ENCODE measurements at regions not wholly inside any gene's neighbourhood (a gene's known extent, or its start where the extent isn't known, plus 50 kb on each side); places are given as distances from the start of the nearest gene placed in this dataset.

DNA sequence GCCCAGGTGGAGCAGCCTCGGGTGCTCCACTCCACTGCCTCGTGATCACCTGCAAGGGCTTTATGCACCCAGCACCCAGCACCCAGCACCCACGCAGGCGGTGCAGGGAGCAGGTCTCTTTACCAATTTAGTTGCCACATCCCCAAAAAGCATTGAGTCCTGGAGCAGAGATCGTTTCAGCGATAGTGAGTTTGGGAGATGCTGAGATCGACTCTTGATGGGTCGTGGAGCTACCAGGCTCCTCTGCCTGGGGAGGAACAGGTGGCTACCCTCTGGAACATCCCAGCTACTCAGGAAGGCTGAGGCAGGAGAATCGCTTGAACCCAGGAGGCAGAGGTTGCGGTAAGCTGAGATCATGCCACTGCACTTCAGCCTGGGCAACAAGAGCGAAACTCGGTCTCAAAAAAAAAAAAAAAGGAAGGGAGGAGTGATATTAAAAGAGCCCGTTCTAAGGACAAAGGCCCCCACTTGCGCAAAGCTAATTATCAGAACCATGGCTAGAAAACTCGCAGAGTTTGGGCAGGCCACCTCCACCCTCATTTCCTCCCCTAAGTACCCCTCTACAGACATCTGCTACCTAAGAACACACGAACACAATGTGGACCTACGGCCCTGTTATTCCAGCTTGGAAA, 106.5 kb upstream of the SLC45A1 start:
- H3K36me3 ChIP-seq (ENCODE audit: low read depth, low read length): no peaks in the 10 kb centered on the region
- ChIA-PET CTCF (no interaction called here), POLR2A (ENCODE audit: unreplicated experiment) (interaction anchor here (0.7 kb wide), 2 partner anchors 46 to 183 kb away, joined by 3 to 13 read pairs; no protein-coding TSS in a partner anchor)
- TF ChIP-seq, protein P1, sequence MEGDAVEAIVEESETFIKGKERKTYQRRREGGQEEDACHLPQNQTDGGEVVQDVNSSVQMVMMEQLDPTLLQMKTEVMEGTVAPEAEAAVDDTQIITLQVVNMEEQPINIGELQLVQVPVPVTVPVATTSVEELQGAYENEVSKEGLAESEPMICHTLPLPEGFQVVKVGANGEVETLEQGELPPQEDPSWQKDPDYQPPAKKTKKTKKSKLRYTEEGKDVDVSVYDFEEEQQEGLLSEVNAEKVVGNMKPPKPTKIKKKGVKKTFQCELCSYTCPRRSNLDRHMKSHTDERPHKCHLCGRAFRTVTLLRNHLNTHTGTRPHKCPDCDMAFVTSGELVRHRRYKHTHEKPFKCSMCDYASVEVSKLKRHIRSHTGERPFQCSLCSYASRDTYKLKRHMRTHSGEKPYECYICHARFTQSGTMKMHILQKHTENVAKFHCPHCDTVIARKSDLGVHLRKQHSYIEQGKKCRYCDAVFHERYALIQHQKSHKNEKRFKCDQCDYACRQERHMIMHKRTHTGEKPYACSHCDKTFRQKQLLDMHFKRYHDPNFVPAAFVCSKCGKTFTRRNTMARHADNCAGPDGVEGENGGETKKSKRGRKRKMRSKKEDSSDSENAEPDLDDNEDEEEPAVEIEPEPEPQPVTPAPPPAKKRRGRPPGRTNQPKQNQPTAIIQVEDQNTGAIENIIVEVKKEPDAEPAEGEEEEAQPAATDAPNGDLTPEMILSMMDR (conservative IDR thresholded peaks at IDR 0.05; ENCODE audit: low read depth, low read length): no peak
- TF ChIP-seq EZH2 (IDR thresholded peaks at IDR 0.05; ENCODE audit: low read length, unreplicated experiment) (no peak), EZH2phosphoT487 (IDR thresholded peaks at IDR 0.05; ENCODE audit: borderline replicate concordance, low read length) (no peak)
- H3K4me1 ChIP-seq (ENCODE audit: insufficient read depth, low read length): peaks cover 33% of the 10 kb centered on the region
- ATAC-seq (no peak), DNase-seq (no peak)
- H4K20me1 ChIP-seq (ENCODE audit: low read length): no peaks in the 10 kb centered on the region
- peak overlapping the region; percentile 98 for H3K27ac ChIP-seq (ENCODE audit: low read length)
- intact Hi-C loops (cut with micrococcal nuclease): loop anchor here (1.0 kb wide), 1 partner anchor 29 kb away; no protein-coding TSS in a partner anchor
- peak overlapping the region; percentile 73 for H3K4me2 ChIP-seq (ENCODE audit: low read length)
- H3K9ac ChIP-seq (ENCODE audit: low read length): peak overlapping the region; percentile 86
- H3K27me3 ChIP-seq (ENCODE audit: low read length): no peaks in the 10 kb centered on the region
- no peaks in the 10 kb centered on the region for H3K9me2 ChIP-seq (replicated peaks; ENCODE audit: low read length)
- peaks cover 5% of the 10 kb centered on the region for H3F3A ChIP-seq (ENCODE audit: low read length, unreplicated experiment)
- H3K4me3 ChIP-seq (ENCODE audit: low read length): peak overlapping the region; percentile 22; the same call in 1 of the 2 replicates
- TSS peak; percentile 93 for BruUV-seq (replicated peaks)
- no peaks in the 10 kb centered on the region for H3K79me2 ChIP-seq (ENCODE audit: low read length)
- H2AFZ ChIP-seq (ENCODE audit: low read length): no peak overlapping the region
- no peaks in the 10 kb centered on the region for H3K9me3 ChIP-seq (ENCODE audit: low read length)

DNA sequence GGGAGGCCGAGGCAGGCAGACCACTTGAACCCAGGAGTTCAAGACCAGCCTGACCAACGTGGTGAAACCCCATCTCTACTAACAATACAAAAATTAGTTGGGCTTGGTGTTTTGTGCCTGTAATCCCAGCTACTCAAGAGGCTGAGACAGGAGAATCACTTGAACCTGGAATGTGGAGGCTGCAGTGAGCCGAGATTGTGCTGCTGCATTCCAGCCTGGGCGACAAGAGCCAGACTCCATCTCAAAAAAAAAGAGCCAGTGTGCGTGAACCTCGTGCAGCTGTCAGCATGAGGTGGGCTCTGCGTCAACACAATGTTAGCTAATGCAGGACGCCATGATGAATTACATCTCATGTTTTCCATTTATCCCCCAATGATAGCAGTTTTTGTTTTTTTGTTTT, 110.7 kb upstream of the SLC45A1 start:
- Histone ChIP-seq H3K4me1 (ENCODE audit: insufficient read depth, low read length) (peaks cover 47% of the 10 kb centered on the region), H2AFZ (ENCODE audit: low read length) (no peak overlapping the region), H3K27ac (ENCODE audit: low read length) (peak overlapping the region; percentile 98; the same call in 1 of the 2 replicates), H3F3A (ENCODE audit: low read length, unreplicated experiment) (peaks cover 9% of the 10 kb centered on the region), H4K20me1 (ENCODE audit: low read length) (no peaks in the 10 kb centered on the region), H3K9me2 (replicated peaks; ENCODE audit: low read length) (no peaks in the 10 kb centered on the region), H3K4me2 (ENCODE audit: low read length) (no peak overlapping the region), H3K9ac (ENCODE audit: low read length) (no peak overlapping the region), H3K9me3 (ENCODE audit: low read length) (no peaks in the 10 kb centered on the region), H3K4me3 (ENCODE audit: low read length) (no peak overlapping the region), H3K36me3 (ENCODE audit: low read depth, low read length) (no peaks in the 10 kb centered on the region), H3K79me2 (ENCODE audit: low read length) (0 out of 2 replicates have a peak, but pooled peaks cover 3% of the 10 kb centered on the region), H3K27me3 (ENCODE audit: low read length) (no peaks in the 10 kb centered on the region)
- DNase-seq (no peak), ATAC-seq (no peak)
- ChIA-PET CTCF (no interaction called here), POLR2A (ENCODE audit: unreplicated experiment) (no interaction called here)
- intact Hi-C loops (cut with micrococcal nuclease): no loop called here
- TF ChIP-seq, protein P1 (conservative IDR thresholded peaks at IDR 0.05; ENCODE audit: low read depth, low read length): no peak
- TF ChIP-seq EZH2phosphoT487 (IDR thresholded peaks at IDR 0.05; ENCODE audit: borderline replicate concordance, low read length) (no peak), EZH2 (IDR thresholded peaks at IDR 0.05; ENCODE audit: low read length, unreplicated experiment) (no peak)
- no TSS peak for BruUV-seq (replicated peaks)

DNA sequence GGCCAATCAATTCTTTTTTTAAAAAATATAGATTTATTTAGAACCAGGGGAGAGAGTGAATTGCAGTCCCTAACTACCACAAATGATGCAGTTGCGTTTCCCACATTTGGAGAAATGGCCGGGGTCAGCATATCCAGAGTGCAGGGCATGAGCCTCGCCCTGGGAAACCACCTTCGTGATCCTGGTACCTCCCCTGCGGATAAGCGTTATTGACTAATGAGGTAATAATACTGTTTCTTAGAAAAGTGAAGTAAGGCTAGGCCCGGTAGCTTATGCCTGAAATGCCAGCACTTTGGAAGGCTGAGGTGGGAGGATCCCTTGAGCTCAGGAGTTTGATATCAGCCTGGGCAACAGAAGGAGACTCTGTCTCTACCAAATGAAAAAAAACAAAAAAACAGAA, 111.5 kb upstream of the SLC45A1 start:
- Histone ChIP-seq H3K27me3 (ENCODE audit: low read length) (no peaks in the 10 kb centered on the region), H3K9me3 (ENCODE audit: low read length) (no peaks in the 10 kb centered on the region), H3K4me3 (ENCODE audit: low read length) (no peak overlapping the region), H3K79me2 (ENCODE audit: low read length) (0 out of 2 replicates have a peak, but pooled peaks cover 3% of the 10 kb centered on the region), H3K27ac (ENCODE audit: low read length) (peak overlapping the region; percentile 98), H3K36me3 (ENCODE audit: low read depth, low read length) (no peaks in the 10 kb centered on the region), H3K9ac (ENCODE audit: low read length) (peak overlapping the region; percentile 86), H3K4me1 (ENCODE audit: insufficient read depth, low read length) (peaks cover 48% of the 10 kb centered on the region), H3K9me2 (replicated peaks; ENCODE audit: low read length) (no peaks in the 10 kb centered on the region), H3F3A (ENCODE audit: low read length, unreplicated experiment) (peaks cover 9% of the 10 kb centered on the region), H4K20me1 (ENCODE audit: low read length) (no peaks in the 10 kb centered on the region), H3K4me2 (ENCODE audit: low read length) (no peak overlapping the region), H2AFZ (ENCODE audit: low read length) (no peak overlapping the region)
- no peak for DNase-seq
- TF ChIP-seq EZH2 (IDR thresholded peaks at IDR 0.05; ENCODE audit: low read length, unreplicated experiment) (no peak), EZH2phosphoT487 (IDR thresholded peaks at IDR 0.05; ENCODE audit: borderline replicate concordance, low read length) (no peak)
- TF ChIP-seq, protein P1 (conservative IDR thresholded peaks at IDR 0.05; ENCODE audit: low read depth, low read length): no peak
- no TSS peak for BruUV-seq (replicated peaks)
- ChIA-PET POLR2A (ENCODE audit: unreplicated experiment) (no interaction called here), CTCF (no interaction called here)
- ATAC-seq: no peak
- intact Hi-C loops (cut with micrococcal nuclease): no loop called here
